Esophagus muscularis mucosa (tissue), 4 donors: ENCODE measurements at regions not wholly inside any gene's neighbourhood (a gene's known extent, or its start where the extent isn't known, plus 50 kb on each side); places are given as distances from the start of the nearest gene placed in this dataset.

Source experiments
- CTCF ChIP-seq, 3 experiments: fragments of 200-600 bp in 2 of 3; fragments of 450-650 bp in 1 of 3; sonication (generic) in 2 of 3; IDR thresholded peaks; one replicate each; pipeline ENCODE4 v1.5.1; 2017 to 2019; ENCODE audit warnings: antibody characterized with exemption in 3 of 3, mild to moderate bottlenecking in 2 of 3, moderate library complexity in 1 of 3
- EP300 ChIP-seq: sonication (generic); formaldehyde crosslinking; IDR thresholded peaks from one replicate; pipeline ENCODE4 v1.6.1; 2017; ENCODE audit warnings: antibody characterized with exemption
- POLR2A ChIP-seq: fragments of 450-650 bp; IDR thresholded peaks from one replicate; pipeline ENCODE4 v1.6.1; 2017; ENCODE audit warnings: antibody characterized with exemption, moderate library complexity, mild to moderate bottlenecking, low read depth
- POLR2AphosphoS5 ChIP-seq, 2 donors: sonication (generic); formaldehyde crosslinking; IDR thresholded peaks; one replicate each; pipeline ENCODE4 v1.6.1; 2017; ENCODE audit warnings: antibody characterized with exemption in 2 of 2

GRCh38 chr2:122193622-122194021, 438.2 kb downstream of the TSN start:
- no peak for TF ChIP-seq CTCF (IDR thresholded peaks at IDR 0.05)
- TF ChIP-seq POLR2AphosphoS5 (IDR thresholded peaks at IDR 0.05), result no peak
- TF ChIP-seq POLR2A, result no peak
- no peak for TF ChIP-seq EP300
